ENCODE measurements at regions not wholly inside any gene's neighbourhood (a gene's known extent, or its start where the extent isn't known, plus 50 kb on each side); places are given as distances from the start of the nearest gene placed in this dataset.

DNA sequence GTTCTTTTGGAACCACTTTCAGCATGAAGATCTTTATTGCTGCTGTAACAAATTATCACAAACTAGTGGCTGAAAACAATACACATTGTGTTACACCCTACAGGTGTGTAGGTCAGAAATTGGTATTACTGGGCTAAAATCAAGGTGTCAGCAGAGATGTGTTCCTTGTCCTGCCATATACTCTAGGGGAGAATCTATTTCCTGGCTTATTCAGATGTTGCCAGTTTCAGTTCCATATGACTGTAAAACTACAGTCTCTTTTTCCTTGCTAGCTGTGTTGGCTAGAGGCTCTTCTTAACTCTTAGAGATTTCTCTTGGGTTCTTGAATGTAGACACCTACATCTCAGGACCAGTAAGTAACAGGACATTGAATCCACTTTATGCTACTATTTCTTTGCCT lies 215.6 kb upstream of the PPFIA2 start:
- Histone ChIP-seq H3K4me3 (ENCODE audit: low read depth in 2 of 2, low read length in 2 of 2) (no peak overlapping the region), H3K36me3 (ENCODE audit: control insufficient read depth, insufficient read depth, low read length) (no peaks in the 10 kb centered on the region), H3K27me3 (ENCODE audit: control insufficient read depth, insufficient read depth, low read length) (no peaks in the 10 kb centered on the region), H3K4me1 (ENCODE audit: control insufficient read depth, insufficient read depth, low read length) (no peaks in the 10 kb centered on the region), H3K27ac (ENCODE audit: low read length) (no peak overlapping the region), H3K9me3 (ENCODE audit: control insufficient read depth, insufficient read depth, low read depth, low read length) (no peaks in the 10 kb centered on the region; the same call in 1 of the 2 replicates)
- no TSS peak for BruUV-seq (replicated peaks)
- intact Hi-C loops (cut with micrococcal nuclease; ENCODE audit: unreplicated experiment) (no loop called here), in situ Hi-C loops (cut with HindIII; ENCODE audit: low pct_unique_long_range_greater_than_20kb, low sequenced_read_pairs) (no loop called here)
- ChIA-PET POLR2A (no interaction called here), CTCF (no interaction called here)
- ATAC-seq (no peak), DNase-seq (ENCODE audit: low read depth, low spot score) (no peak)
- no peak for TF ChIP-seq TCF7L2 (IDR thresholded peaks at IDR 0.05; ENCODE audit: low read depth, low read length)
- TF ChIP-seq POLR2AphosphoS5 (IDR thresholded peaks at IDR 0.05; ENCODE audit: low read depth, low read length): no peak

- intact Hi-C loops (cut with micrococcal nuclease; ENCODE audit: unreplicated experiment) (no loop called here), in situ Hi-C loops (cut with HindIII; ENCODE audit: low pct_unique_long_range_greater_than_20kb, low sequenced_read_pairs) (no loop called here)
- CTCF ChIA-PET: no interaction called here
Observed at GRCh38 chr12:81968421-81968820, 209.3 kb upstream of the PPFIA2 start.

GRCh38 chr12:81963636-81964035 lies 204.5 kb upstream of the PPFIA2 start:
- ATAC-seq: no peak
- no peak overlapping the region for H3K27ac ChIP-seq (ENCODE audit: low read length)
- in situ Hi-C loops (cut with HindIII; ENCODE audit: low pct_unique_long_range_greater_than_20kb, low sequenced_read_pairs): no loop called here
- intact Hi-C loops (cut with micrococcal nuclease; ENCODE audit: unreplicated experiment): no loop called here
- no peaks in the 10 kb centered on the region for H3K36me3 ChIP-seq (ENCODE audit: control insufficient read depth, insufficient read depth, low read length)
- H3K4me3 ChIP-seq (ENCODE audit: low read depth in 2 of 2, low read length in 2 of 2): no peak overlapping the region
- H3K4me1 ChIP-seq (ENCODE audit: control insufficient read depth, insufficient read depth, low read length): no peaks in the 10 kb centered on the region
- no peaks in the 10 kb centered on the region for H3K27me3 ChIP-seq (ENCODE audit: control insufficient read depth, insufficient read depth, low read length)
- no peak for DNase-seq (ENCODE audit: low read depth, low spot score)
- no peak for TF ChIP-seq SIN3A (IDR thresholded peaks at IDR 0.05; ENCODE audit: borderline replicate concordance, insufficient read depth, low read depth, low read length)
- TF ChIP-seq, protein P1, sequence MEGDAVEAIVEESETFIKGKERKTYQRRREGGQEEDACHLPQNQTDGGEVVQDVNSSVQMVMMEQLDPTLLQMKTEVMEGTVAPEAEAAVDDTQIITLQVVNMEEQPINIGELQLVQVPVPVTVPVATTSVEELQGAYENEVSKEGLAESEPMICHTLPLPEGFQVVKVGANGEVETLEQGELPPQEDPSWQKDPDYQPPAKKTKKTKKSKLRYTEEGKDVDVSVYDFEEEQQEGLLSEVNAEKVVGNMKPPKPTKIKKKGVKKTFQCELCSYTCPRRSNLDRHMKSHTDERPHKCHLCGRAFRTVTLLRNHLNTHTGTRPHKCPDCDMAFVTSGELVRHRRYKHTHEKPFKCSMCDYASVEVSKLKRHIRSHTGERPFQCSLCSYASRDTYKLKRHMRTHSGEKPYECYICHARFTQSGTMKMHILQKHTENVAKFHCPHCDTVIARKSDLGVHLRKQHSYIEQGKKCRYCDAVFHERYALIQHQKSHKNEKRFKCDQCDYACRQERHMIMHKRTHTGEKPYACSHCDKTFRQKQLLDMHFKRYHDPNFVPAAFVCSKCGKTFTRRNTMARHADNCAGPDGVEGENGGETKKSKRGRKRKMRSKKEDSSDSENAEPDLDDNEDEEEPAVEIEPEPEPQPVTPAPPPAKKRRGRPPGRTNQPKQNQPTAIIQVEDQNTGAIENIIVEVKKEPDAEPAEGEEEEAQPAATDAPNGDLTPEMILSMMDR (IDR thresholded peaks at IDR 0.05): no peak
- TF ChIP-seq TCF7L2 (IDR thresholded peaks at IDR 0.05; ENCODE audit: low read depth, low read length): no peak
- TF ChIP-seq POLR2AphosphoS5 (IDR thresholded peaks at IDR 0.05; ENCODE audit: low read depth, low read length): no peak
- TF ChIP-seq, protein P2, sequence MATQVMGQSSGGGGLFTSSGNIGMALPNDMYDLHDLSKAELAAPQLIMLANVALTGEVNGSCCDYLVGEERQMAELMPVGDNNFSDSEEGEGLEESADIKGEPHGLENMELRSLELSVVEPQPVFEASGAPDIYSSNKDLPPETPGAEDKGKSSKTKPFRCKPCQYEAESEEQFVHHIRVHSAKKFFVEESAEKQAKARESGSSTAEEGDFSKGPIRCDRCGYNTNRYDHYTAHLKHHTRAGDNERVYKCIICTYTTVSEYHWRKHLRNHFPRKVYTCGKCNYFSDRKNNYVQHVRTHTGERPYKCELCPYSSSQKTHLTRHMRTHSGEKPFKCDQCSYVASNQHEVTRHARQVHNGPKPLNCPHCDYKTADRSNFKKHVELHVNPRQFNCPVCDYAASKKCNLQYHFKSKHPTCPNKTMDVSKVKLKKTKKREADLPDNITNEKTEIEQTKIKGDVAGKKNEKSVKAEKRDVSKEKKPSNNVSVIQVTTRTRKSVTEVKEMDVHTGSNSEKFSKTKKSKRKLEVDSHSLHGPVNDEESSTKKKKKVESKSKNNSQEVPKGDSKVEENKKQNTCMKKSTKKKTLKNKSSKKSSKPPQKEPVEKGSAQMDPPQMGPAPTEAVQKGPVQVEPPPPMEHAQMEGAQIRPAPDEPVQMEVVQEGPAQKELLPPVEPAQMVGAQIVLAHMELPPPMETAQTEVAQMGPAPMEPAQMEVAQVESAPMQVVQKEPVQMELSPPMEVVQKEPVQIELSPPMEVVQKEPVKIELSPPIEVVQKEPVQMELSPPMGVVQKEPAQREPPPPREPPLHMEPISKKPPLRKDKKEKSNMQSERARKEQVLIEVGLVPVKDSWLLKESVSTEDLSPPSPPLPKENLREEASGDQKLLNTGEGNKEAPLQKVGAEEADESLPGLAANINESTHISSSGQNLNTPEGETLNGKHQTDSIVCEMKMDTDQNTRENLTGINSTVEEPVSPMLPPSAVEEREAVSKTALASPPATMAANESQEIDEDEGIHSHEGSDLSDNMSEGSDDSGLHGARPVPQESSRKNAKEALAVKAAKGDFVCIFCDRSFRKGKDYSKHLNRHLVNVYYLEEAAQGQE (IDR thresholded peaks at IDR 0.05; ENCODE audit: insufficient read depth in 1 of 2, low read depth in 2 of 2, low read length in 1 of 2): no peak
- H3K9me3 ChIP-seq (ENCODE audit: control insufficient read depth, insufficient read depth, low read depth, low read length): no peaks in the 10 kb centered on the region
- ChIA-PET POLR2A (no interaction called here), CTCF (no interaction called here)
- BruUV-seq (replicated peaks): no TSS peak

More at GRCh38 chr12:81968421-81968820, 209.3 kb upstream of the PPFIA2 start:
- Histone ChIP-seq H3K27ac (ENCODE audit: low read length) (no peak overlapping the region), H3K4me3 (ENCODE audit: low read depth in 2 of 2, low read length in 2 of 2) (no peak overlapping the region), H3K4me1 (ENCODE audit: control insufficient read depth, insufficient read depth, low read length) (no peaks in the 10 kb centered on the region), H3K9me3 (ENCODE audit: control insufficient read depth, insufficient read depth, low read depth, low read length) (no peaks in the 10 kb centered on the region), H3K27me3 (ENCODE audit: control insufficient read depth, insufficient read depth, low read length) (no peaks in the 10 kb centered on the region), H3K36me3 (ENCODE audit: control insufficient read depth, insufficient read depth, low read length) (no peaks in the 10 kb centered on the region)
- no peak for TF ChIP-seq TCF7L2 (IDR thresholded peaks at IDR 0.05; ENCODE audit: low read depth, low read length)
- TF ChIP-seq, protein P2 (IDR thresholded peaks at IDR 0.05; ENCODE audit: insufficient read depth in 1 of 2, low read depth in 2 of 2, low read length in 1 of 2): no peak
- TF ChIP-seq, protein P1 (IDR thresholded peaks at IDR 0.05): no peak
- no peak for TF ChIP-seq SIN3A (IDR thresholded peaks at IDR 0.05; ENCODE audit: borderline replicate concordance, insufficient read depth, low read depth, low read length)
- TF ChIP-seq POLR2AphosphoS5 (IDR thresholded peaks at IDR 0.05; ENCODE audit: low read depth, low read length): no peak
- DNase-seq (ENCODE audit: low read depth, low spot score) (no peak), ATAC-seq (no peak)
- no TSS peak for BruUV-seq (replicated peaks)
- POLR2A ChIA-PET: no interaction called here
